Spleen (tissue), 11 donors: ENCODE measurements at regions not wholly inside any gene's neighbourhood (a gene's known extent, or its start where the extent isn't known, plus 50 kb on each side); places are given as distances from the start of the nearest gene placed in this dataset.

Experiments
- DNase-seq: peaks from one replicate; pipeline ENCODE4 v3.0.0-alpha.2; 2020
- H3K27ac ChIP-seq, 8 donors: fragments of 200-600 bp; sonication (generic) in 7 of 8; 1 replicate in 4 of 8; 2 replicates in 4 of 8; pipeline versions ENCODE4 v1.5.0 to v1.8.0; 2016 to 2021; ENCODE audit warnings: inconsistent platforms in 4 of 8, mild to moderate bottlenecking in 4 of 8, moderate library complexity in 1 of 8
- H3K27me3 ChIP-seq, 7 donors: fragments of 200-600 bp; sonication (generic) in 6 of 7; replicated peaks in 1 of 7; 1 replicate in 4 of 7; 2 replicates in 3 of 7; pipeline versions ENCODE4 v1.5.0 to v1.8.0; 2016 to 2021; ENCODE audit warnings: inconsistent platforms in 3 of 7, mild to moderate bottlenecking in 1 of 7
- H3K36me3 ChIP-seq, 6 donors: fragments of 200-600 bp; sonication (generic) in 5 of 6; 1 replicate in 4 of 6; 2 replicates in 2 of 6; pipeline versions ENCODE4 v1.5.0 to v1.8.0; 2016 to 2021; ENCODE audit warnings: inconsistent platforms in 2 of 6
- H3K4me1 ChIP-seq, 6 donors: fragments of 200-600 bp; sonication (generic) in 5 of 6; 1 replicate in 3 of 6; 2 replicates in 3 of 6; pipeline versions ENCODE4 v1.5.0 to v1.8.0; 2016 to 2021; ENCODE audit warnings: inconsistent platforms in 3 of 6
- H3K4me3 ChIP-seq, 8 donors: fragments of 200-600 bp; sonication (generic) in 7 of 8; 1 replicate in 4 of 8; 2 replicates in 4 of 8; pipeline versions ENCODE4 v1.5.0 to v1.8.0; 2016 to 2021; ENCODE audit warnings: inconsistent platforms in 4 of 8, mild to moderate bottlenecking in 4 of 8, moderate library complexity in 2 of 8
- H3K9me3 ChIP-seq, 8 donors: fragments of 200-600 bp; sonication (generic) in 7 of 8; 1 replicate in 4 of 8; 2 replicates in 4 of 8; pipeline versions ENCODE4 v1.5.0 to v1.8.0; 2016 to 2021; ENCODE audit warnings: inconsistent platforms in 4 of 8
- POLR2A ChIP-seq, 3 donors: fragments of 450-650 bp; IDR thresholded peaks; one replicate each; pipeline ENCODE4 v1.5.1; 2017; ENCODE audit warnings: antibody characterized with exemption in 3 of 3, mild to moderate bottlenecking in 1 of 3
- POLR2AphosphoS5 ChIP-seq, 3 donors: sonication (generic); formaldehyde crosslinking; IDR thresholded peaks; one replicate each; pipeline ENCODE4 v1.5.1; 2017; ENCODE audit warnings: antibody characterized with exemption in 3 of 3
- WGBS, 5 donors: extraction: QIAGEN DNeasy Blood & Tissue Kit in 3 of 5; methylation state at CpG; one replicate each; pipeline versions ENCODE4 v1.1.5 to v1.1.7; 2013 to 2018; 5-methylcytosine and 5-hydroxymethylcytosine counted together
- intact Hi-C: fragments of 100-400 bp; cut with DNase I; formaldehyde crosslinking; loops from one replicate; pipeline ENCODE4 v1.15.0; 2023; ENCODE audit warnings: low total_unique reads
- TF ChIP-seq, protein P1 (sequence below), 11 experiments: fragments of 200-600 bp in 7 of 11; fragments of 450-650 bp in 4 of 11; sonication (generic) in 4 of 11; IDR thresholded peaks in 8 of 11; conservative IDR thresholded peaks in 3 of 11; 1 replicate in 7 of 11; 2 replicates in 4 of 11; pipeline versions ENCODE4 v1.4.0 to v1.8.0; 2016 to 2021; ENCODE audit warnings: antibody characterized with exemption in 11 of 11, inconsistent platforms in 4 of 11, mild to moderate bottlenecking in 1 of 11
- donor health status: healthy with polysubstance abuse.
- donor health status: DM: no; HTN: no; CAD: no; lungs with moderate emphysema.
- donor health status: DM: no; HTN: no; CAD: no.
- donor health status: Bipolar disorder and iron deficiency.
- donor health status: healthy.
- donor health status: DM: no; HTN: no; CAD: no.
- donor health status: DM: yes; HTN: yes; CAD: no.

DNA sequence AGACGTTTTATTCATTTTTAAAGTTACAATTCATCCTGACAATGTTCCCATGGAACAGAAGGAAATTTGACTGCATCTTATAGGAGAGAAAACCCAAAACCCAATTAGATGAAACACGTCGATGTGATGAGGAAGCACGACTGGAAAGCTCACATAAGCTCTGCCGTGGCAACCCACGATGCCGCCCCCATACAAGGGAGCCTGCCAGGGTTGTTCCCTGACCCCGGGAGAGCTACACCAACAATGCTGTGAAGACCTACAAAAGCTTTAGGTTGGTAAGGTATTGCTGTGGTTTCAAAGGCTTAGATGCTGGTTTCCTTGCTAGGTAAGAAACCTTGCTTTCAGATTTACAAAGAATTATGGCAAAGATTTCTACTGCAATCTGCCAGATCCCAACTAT, 393.1 kb downstream of the KLF12 start:
- Histone ChIP-seq H3K36me3 (peaks cover 0 to 11% (median 0%) of the 10 kb centered on the region in 6 donors), H3K27me3 (no peaks in the 10 kb centered on the region), H3K27ac (no peak overlapping the region), H3K4me3 (no peak overlapping the region), H3K4me1 (no peaks in the 10 kb centered on the region), H3K9me3 (no peaks in the 10 kb centered on the region)
- intact Hi-C loops: no loop called here
- TF ChIP-seq POLR2A (IDR thresholded peaks at IDR 0.05) (no peak), POLR2AphosphoS5 (IDR thresholded peaks at IDR 0.05) (no peak)
- TF ChIP-seq, protein P1, sequence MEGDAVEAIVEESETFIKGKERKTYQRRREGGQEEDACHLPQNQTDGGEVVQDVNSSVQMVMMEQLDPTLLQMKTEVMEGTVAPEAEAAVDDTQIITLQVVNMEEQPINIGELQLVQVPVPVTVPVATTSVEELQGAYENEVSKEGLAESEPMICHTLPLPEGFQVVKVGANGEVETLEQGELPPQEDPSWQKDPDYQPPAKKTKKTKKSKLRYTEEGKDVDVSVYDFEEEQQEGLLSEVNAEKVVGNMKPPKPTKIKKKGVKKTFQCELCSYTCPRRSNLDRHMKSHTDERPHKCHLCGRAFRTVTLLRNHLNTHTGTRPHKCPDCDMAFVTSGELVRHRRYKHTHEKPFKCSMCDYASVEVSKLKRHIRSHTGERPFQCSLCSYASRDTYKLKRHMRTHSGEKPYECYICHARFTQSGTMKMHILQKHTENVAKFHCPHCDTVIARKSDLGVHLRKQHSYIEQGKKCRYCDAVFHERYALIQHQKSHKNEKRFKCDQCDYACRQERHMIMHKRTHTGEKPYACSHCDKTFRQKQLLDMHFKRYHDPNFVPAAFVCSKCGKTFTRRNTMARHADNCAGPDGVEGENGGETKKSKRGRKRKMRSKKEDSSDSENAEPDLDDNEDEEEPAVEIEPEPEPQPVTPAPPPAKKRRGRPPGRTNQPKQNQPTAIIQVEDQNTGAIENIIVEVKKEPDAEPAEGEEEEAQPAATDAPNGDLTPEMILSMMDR (IDR thresholded peaks at IDR 0.05 in 8 of 11, conservative IDR thresholded peaks at IDR 0.05 in 3 of 11): no peak
- no peak for DNase-seq
- WGBS, 5 donors: 68 to 82% (median 81%) methylated on average over 8 of the region's 8 CpGs

DNA sequence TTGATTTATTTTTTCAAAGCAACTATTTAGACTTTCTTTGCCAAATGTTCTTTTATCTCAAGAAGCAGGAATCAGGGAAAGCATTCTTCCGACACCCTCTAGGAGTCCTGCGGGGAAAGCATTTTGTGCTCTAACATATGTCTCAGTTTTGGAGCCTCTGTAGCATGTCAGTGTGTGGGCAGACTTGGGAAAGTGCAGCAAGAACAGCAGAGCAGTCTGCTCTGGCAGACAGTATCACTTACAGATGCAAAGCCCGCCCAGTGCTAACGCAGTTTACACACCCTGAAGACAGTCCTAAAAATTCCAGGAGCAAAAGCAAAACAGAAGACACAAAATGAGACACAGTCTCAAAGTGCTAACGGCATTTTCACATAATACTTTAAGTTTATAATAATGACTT, 393.5 kb downstream of the KLF12 start:
- no peaks in the 10 kb centered on the region for H3K4me1 ChIP-seq
- no peak overlapping the region for H3K4me3 ChIP-seq
- H3K27me3 ChIP-seq: no peaks in the 10 kb centered on the region
- H3K27ac ChIP-seq: no peak overlapping the region
- TF ChIP-seq POLR2AphosphoS5 (IDR thresholded peaks at IDR 0.05): no peak
- TF ChIP-seq, protein P1 (IDR thresholded peaks at IDR 0.05 in 8 of 11, conservative IDR thresholded peaks at IDR 0.05 in 3 of 11): no peak
- no peak for TF ChIP-seq POLR2A (IDR thresholded peaks at IDR 0.05)
- peaks cover 0 to 11% (median 0%) of the 10 kb centered on the region in 6 donors for H3K36me3 ChIP-seq
- no peaks in the 10 kb centered on the region for H3K9me3 ChIP-seq
- intact Hi-C loops: no loop called here
- 77 to 95% (median 88%) methylated on average over 5 of the region's 5 CpGs for WGBS, 5 donors
- no peak for DNase-seq

DNA sequence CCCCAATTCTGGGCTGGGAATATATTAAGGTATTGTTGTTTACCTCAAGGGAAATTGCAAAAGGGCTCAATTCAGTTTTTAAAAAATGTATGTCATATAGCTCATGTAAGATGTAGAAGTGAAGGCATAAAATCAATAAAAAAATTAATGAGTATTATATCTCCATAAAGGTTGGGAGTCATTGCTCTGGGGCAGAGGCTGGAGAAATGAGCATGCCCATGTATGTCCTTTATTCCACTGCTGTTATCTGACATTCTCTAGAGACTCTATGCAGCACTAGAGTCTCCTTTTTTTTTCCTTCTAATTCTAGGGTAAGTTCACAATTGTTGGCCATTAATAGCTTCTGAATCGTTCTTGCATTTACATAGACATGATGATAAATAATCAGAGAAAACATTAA, 394.8 kb downstream of the KLF12 start:
- intact Hi-C loops: no loop called here
- 75 to 100% (median 89%) methylated on average over 1 of the region's 1 CpG for WGBS, 5 donors
- Histone ChIP-seq H3K4me1 (no peaks in the 10 kb centered on the region), H3K9me3 (no peaks in the 10 kb centered on the region), H3K27ac (no peak overlapping the region), H3K27me3 (no peaks in the 10 kb centered on the region), H3K4me3 (no peak overlapping the region), H3K36me3 (peaks cover 0 to 8% (median 0%) of the 10 kb centered on the region in 6 donors)
- TF ChIP-seq, protein P1 (IDR thresholded peaks at IDR 0.05 in 8 of 11, conservative IDR thresholded peaks at IDR 0.05 in 3 of 11): no peak
- TF ChIP-seq POLR2AphosphoS5 (IDR thresholded peaks at IDR 0.05) (no peak), POLR2A (IDR thresholded peaks at IDR 0.05) (no peak)
- no peak for DNase-seq

DNA sequence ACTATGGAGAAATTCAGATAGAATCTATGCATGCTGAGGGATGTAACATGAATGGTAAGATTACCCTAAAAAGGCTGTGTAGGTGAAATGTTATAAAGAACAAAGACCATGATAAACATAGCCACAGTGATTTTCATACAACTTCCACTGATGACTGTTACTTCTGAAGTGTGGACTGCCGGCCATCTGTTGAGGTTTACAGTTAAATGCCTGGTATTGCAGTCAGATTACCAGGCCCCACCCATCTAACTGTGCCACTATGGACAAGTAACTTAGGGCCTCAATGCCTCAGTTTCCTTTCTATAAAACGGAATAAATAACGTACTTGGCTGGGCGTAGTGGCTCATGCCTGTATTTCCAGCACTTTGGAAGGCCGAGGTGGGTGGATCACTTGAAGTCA, 395.6 kb downstream of the KLF12 start:
- 95 to 98% (median 96%) methylated on average over 5 of the region's 5 CpGs for whole genome bisulfite sequencing, 5 donors
- Histone ChIP-seq H3K4me1 (no peaks in the 10 kb centered on the region), H3K36me3 (peaks cover 0 to 6% (median 0%) of the 10 kb centered on the region in 6 donors), H3K27ac (no peak overlapping the region), H3K27me3 (no peaks in the 10 kb centered on the region), H3K4me3 (no peak overlapping the region), H3K9me3 (no peaks in the 10 kb centered on the region)
- intact Hi-C loops: no loop called here
- DNase-seq: no peak
- TF ChIP-seq POLR2A (IDR thresholded peaks at IDR 0.05) (no peak), POLR2AphosphoS5 (IDR thresholded peaks at IDR 0.05) (no peak)
- TF ChIP-seq, protein P1 (IDR thresholded peaks at IDR 0.05 in 8 of 11, conservative IDR thresholded peaks at IDR 0.05 in 3 of 11): no peak
